Vagina (tissue), 2 donors: ENCODE measurements at regions not wholly inside any gene's neighbourhood (a gene's known extent, or its start where the extent isn't known, plus 50 kb on each side); places are given as distances from the start of the nearest gene placed in this dataset.

Experiments
- POLR2A ChIP-seq, 2 donors: fragments of 450-650 bp; IDR thresholded peaks; one replicate each; pipeline ENCODE4 v1.6.1; 2017; ENCODE audit warnings: antibody characterized with exemption in 2 of 2, mild to moderate bottlenecking in 2 of 2, moderate library complexity in 2 of 2
- POLR2AphosphoS5 ChIP-seq, 2 donors: sonication (generic); formaldehyde crosslinking; IDR thresholded peaks; one replicate each; pipeline ENCODE4 v1.9.0; 2017; ENCODE audit warnings: antibody characterized with exemption in 2 of 2, mild to moderate bottlenecking in 2 of 2, low read depth in 1 of 2; ENCODE audit not compliant: insufficient read depth in 1 of 2
- TF ChIP-seq, protein P1 (sequence below), 3 experiments: fragments of 450-650 bp in 2 of 3; fragments of 200-600 bp in 1 of 3; sonication (generic) in 1 of 3; IDR thresholded peaks; one replicate each; pipeline ENCODE4 v1.5.1; 2017 to 2019; ENCODE audit warnings: antibody characterized with exemption in 3 of 3, mild to moderate bottlenecking in 2 of 3, moderate library complexity in 2 of 3

GRCh38 chr2:5040571-5040970, 651.6 kb upstream of the SOX11 start:
- TF ChIP-seq, protein P1, sequence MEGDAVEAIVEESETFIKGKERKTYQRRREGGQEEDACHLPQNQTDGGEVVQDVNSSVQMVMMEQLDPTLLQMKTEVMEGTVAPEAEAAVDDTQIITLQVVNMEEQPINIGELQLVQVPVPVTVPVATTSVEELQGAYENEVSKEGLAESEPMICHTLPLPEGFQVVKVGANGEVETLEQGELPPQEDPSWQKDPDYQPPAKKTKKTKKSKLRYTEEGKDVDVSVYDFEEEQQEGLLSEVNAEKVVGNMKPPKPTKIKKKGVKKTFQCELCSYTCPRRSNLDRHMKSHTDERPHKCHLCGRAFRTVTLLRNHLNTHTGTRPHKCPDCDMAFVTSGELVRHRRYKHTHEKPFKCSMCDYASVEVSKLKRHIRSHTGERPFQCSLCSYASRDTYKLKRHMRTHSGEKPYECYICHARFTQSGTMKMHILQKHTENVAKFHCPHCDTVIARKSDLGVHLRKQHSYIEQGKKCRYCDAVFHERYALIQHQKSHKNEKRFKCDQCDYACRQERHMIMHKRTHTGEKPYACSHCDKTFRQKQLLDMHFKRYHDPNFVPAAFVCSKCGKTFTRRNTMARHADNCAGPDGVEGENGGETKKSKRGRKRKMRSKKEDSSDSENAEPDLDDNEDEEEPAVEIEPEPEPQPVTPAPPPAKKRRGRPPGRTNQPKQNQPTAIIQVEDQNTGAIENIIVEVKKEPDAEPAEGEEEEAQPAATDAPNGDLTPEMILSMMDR (IDR thresholded peaks at IDR 0.05): no peak
- no peak for TF ChIP-seq POLR2AphosphoS5 (IDR thresholded peaks at IDR 0.05; ENCODE audit: insufficient read depth in 1 of 2, low read depth in 1 of 2)
- TF ChIP-seq POLR2A (IDR thresholded peaks at IDR 0.05): no peak
